DMS79 treated with DMSO at 0.1 percent for 48 hours (cell line): ENCODE measurements at regions not wholly inside any gene's neighbourhood (a gene's known extent, or its start where the extent isn't known, plus 50 kb on each side); places are given as distances from the start of the nearest gene placed in this dataset.

Experiments used
- DNase-seq: peaks from one replicate; lab custom pipeline; 2025; lab: John Stamatoyannopoulos, UW

GRCh38 chr6:148212366-148212765 lies 130.3 kb upstream of the SASH1 start:
- DNase-seq, result no peak

GRCh38 chr6:148213366-148213765 lies 129.3 kb upstream of the SASH1 start:
- no peak for DNase-seq

GRCh38 chr6:148214667-148215066 lies 128.0 kb upstream of the SASH1 start:
- no peak for DNase-seq

- no peak for DNase-seq
Observed at GRCh38 chr6:148217051-148217450, 125.6 kb upstream of the SASH1 start.

- no peak for DNase-seq
Observed at GRCh38 chr6:148217921-148218320, 124.7 kb upstream of the SASH1 start.

- DNase-seq, result no peak
Observed at GRCh38 chr6:148218542-148219258, 123.9 kb upstream of the SASH1 start.

GRCh38 chr6:148221196-148221979 lies 121.2 kb upstream of the SASH1 start:
- DNase-seq, result no peak

- no peak for DNase-seq
Observed at GRCh38 chr6:148222376-148222775, 120.3 kb upstream of the SASH1 start.

GRCh38 chr6:148222846-148223245 lies 119.8 kb upstream of the SASH1 start:
- no peak for DNase-seq

GRCh38 chr6:148223424-148223842 lies 119.2 kb upstream of the SASH1 start:
- DNase-seq, result no peak

GRCh38 chr6:148225871-148226270 lies 116.8 kb upstream of the SASH1 start:
- DNase-seq, result no peak

- DNase-seq, result no peak
Observed at GRCh38 chr6:148226284-148226683, 116.4 kb upstream of the SASH1 start.

GRCh38 chr6:148231572-148231971 lies 111.1 kb upstream of the SASH1 start:
- DNase-seq, result no peak

- no peak for DNase-seq
Observed at GRCh38 chr6:148235446-148235845, 107.2 kb upstream of the SASH1 start.

GRCh38 chr6:148238713-148239112 lies 103.9 kb upstream of the SASH1 start:
- DNase-seq, result no peak

- DNase-seq, result no peak
Observed at GRCh38 chr6:148239215-148239614, 103.4 kb upstream of the SASH1 start.

- no peak for DNase-seq
Observed at GRCh38 chr6:148239801-148240460, 102.7 kb upstream of the SASH1 start.

GRCh38 chr6:148240461-148240840 lies 102.2 kb upstream of the SASH1 start:
- DNase-seq, result no peak

GRCh38 chr6:148240861-148241477 lies 101.7 kb upstream of the SASH1 start:
- no peak for DNase-seq

GRCh38 chr6:148242180-148242579 lies 100.5 kb upstream of the SASH1 start:
- no peak for DNase-seq

- no peak for DNase-seq
Observed at GRCh38 chr6:148244217-148244935, 98.3 kb upstream of the SASH1 start.
